ENCODE measurements at regions not wholly inside any gene's neighbourhood (a gene's known extent, or its start where the extent isn't known, plus 50 kb on each side); places are given as distances from the start of the nearest gene placed in this dataset.
"Not testable (repeated sequence)": the region's sequence is repeated elsewhere in the genome, so short reads cannot be mapped to it uniquely, and the experiment has no call there.

DNA sequence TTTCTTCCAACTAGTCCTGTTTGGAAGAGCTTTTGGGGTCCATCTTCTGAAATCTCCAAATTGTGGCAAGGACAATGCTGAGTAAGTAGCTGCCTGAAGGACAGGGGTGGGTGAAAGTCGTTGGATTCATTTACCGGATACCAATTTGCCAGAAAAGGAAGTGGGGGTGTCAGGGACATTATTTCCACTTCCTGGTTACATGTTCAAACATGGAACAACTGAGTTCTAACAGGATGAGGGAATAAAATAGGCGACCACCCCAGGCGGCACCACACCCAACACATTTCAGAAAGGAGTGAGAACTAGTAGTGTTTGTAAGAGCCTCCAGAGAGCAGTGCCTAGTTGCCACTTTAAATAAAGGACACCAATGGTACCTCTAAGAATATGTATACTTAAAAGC lies 158.6 kb upstream of the SERTAD2 start:
- H3F3A ChIP-seq (replicated peaks; ENCODE audit: insufficient read depth) = no peaks in the 10 kb centered on the region
- no peak overlapping the region for H3K9ac ChIP-seq
- no peak overlapping the region for H3K4me3 ChIP-seq (ENCODE audit: low read depth in 2 of 2, low read length in 1 of 2)
- H3K27me3 ChIP-seq (ENCODE audit: insufficient read depth) = no peaks in the 10 kb centered on the region
- ChIA-PET POLR2A (no interaction called here), CTCF (no interaction called here)
- no peaks in the 10 kb centered on the region for H4K20me1 ChIP-seq (ENCODE audit: insufficient read depth)
- peaks cover 0 to 4% of the 10 kb centered on the region in 2 experiments; a peak in 1 of 4 replicates for H3K4me1 ChIP-seq (ENCODE audit: control insufficient read depth in 1 of 2, insufficient read depth in 2 of 2, low read depth in 1 of 2, low read length in 1 of 2)
- H3K36me3 ChIP-seq (replicated peaks in 1 of 2; ENCODE audit: control insufficient read depth in 1 of 2, insufficient read depth in 2 of 2, low read length in 1 of 2) = no peaks in the 10 kb centered on the region
- 63% methylated on average over 4 of the region's 4 CpGs for WGBS (ENCODE audit: low lambda C conversion rate)
- TF ChIP-seq GATA2 (CRISPR knock-in tag; IDR thresholded peaks at IDR 0.05) (no peak), FOXJ3 (CRISPR knock-in tag; IDR thresholded peaks at IDR 0.05) (no peak), RAD21 (IDR thresholded peaks at IDR 0.05; ENCODE audit: low read length) (no peak)
- H3K9me3 ChIP-seq = no peaks in the 10 kb centered on the region
- no peaks in the 10 kb centered on the region for H3K79me2 ChIP-seq (ENCODE audit: insufficient read depth)
- peak overlapping the region; percentile 56; the same call in 1 of the 2 replicates for H2AFZ ChIP-seq (ENCODE audit: low read depth)
- no peak overlapping the region for H3K27ac ChIP-seq (ENCODE audit: low read depth in 2 of 2, low read length in 1 of 2)
- no peaks in the 10 kb centered on the region for H3K9me2 ChIP-seq
- no peak overlapping the region for H3K4me2 ChIP-seq
- DNase-seq = no peak

DNA sequence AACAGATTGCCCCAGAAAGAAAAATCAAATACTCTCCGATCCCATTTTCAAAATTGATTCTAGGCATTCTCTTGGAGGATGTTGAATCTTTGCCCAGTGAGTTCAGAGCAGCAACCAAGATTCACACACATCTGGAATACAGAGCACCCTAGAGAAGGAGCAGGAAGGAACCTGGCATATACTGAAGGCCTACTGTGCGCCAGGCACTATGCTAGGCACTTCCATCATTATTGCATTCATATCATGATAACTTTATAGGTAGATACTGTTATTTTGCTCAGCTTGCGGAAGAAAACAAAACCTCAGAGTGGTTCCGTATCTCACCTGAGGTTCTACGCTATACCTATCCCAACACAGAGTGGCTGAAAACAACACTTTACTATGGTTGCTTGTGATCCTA lies 160.3 kb upstream of the SERTAD2 start:
- Histone ChIP-seq H3K36me3 (replicated peaks in 1 of 2; ENCODE audit: control insufficient read depth in 1 of 2, insufficient read depth in 2 of 2, low read length in 1 of 2) (no peaks in the 10 kb centered on the region), H3K9me3 (no peaks in the 10 kb centered on the region), H3K9ac (no peak overlapping the region), H2AFZ (ENCODE audit: low read depth) (no peak overlapping the region), H3K9me2 (no peaks in the 10 kb centered on the region), H4K20me1 (ENCODE audit: insufficient read depth) (no peaks in the 10 kb centered on the region), H3K27me3 (ENCODE audit: insufficient read depth) (no peaks in the 10 kb centered on the region), H3K4me1 (ENCODE audit: control insufficient read depth in 1 of 2, insufficient read depth in 2 of 2, low read depth in 1 of 2, low read length in 1 of 2) (no peaks in the 10 kb centered on the region), H3K27ac (ENCODE audit: low read depth in 2 of 2, low read length in 1 of 2) (no peak overlapping the region), H3K4me2 (no peak overlapping the region), H3K4me3 (ENCODE audit: low read depth in 2 of 2, low read length in 1 of 2) (no peak overlapping the region), H3F3A (replicated peaks; ENCODE audit: insufficient read depth) (no peaks in the 10 kb centered on the region), H3K79me2 (ENCODE audit: insufficient read depth) (no peaks in the 10 kb centered on the region)
- TF ChIP-seq MXI1 (IDR thresholded peaks at IDR 0.05; ENCODE audit: low read depth, low read length) = no peak
- TF ChIP-seq TAF1 (IDR thresholded peaks at IDR 0.05; ENCODE audit: borderline replicate concordance, low read depth, low read length) = no peak
- TF ChIP-seq ELF1 (IDR thresholded peaks at IDR 0.05) = no peak
- no peak for TF ChIP-seq GATA2 (CRISPR knock-in tag; IDR thresholded peaks at IDR 0.05)
- no peak for TF ChIP-seq REST (IDR thresholded peaks at IDR 0.05; ENCODE audit: low read depth, low read length)
- no peak for TF ChIP-seq GABPA (IDR thresholded peaks at IDR 0.05; ENCODE audit: low read depth)
- no peak for TF ChIP-seq MEF2A (IDR thresholded peaks at IDR 0.05; ENCODE audit: borderline replicate concordance, low read depth)
- TF ChIP-seq, protein P1, sequence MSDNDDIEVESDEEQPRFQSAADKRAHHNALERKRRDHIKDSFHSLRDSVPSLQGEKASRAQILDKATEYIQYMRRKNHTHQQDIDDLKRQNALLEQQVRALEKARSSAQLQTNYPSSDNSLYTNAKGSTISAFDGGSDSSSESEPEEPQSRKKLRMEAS (IDR thresholded peaks at IDR 0.05; ENCODE audit: low read depth) = no peak
- ChIA-PET POLR2A (no interaction called here), CTCF (no interaction called here)
- 88% methylated on average over 5 of the region's 5 CpGs for WGBS (ENCODE audit: low lambda C conversion rate)
- DNase-seq = no peak

- 93% methylated on average over 8 of the region's 8 CpGs for WGBS (ENCODE audit: low lambda C conversion rate)
Measured at GRCh38 chr2:64816526-64816925, 162.8 kb upstream of the SERTAD2 start.

More at GRCh38 chr2:64816526-64816925, 162.8 kb upstream of the SERTAD2 start:
- H3K36me3 ChIP-seq (replicated peaks in 1 of 2; ENCODE audit: control insufficient read depth in 1 of 2, insufficient read depth in 2 of 2, low read length in 1 of 2); H3K4me1 ChIP-seq (ENCODE audit: control insufficient read depth in 1 of 2, insufficient read depth in 2 of 2, low read depth in 1 of 2, low read length in 1 of 2); H3K4me3 ChIP-seq (ENCODE audit: low read depth in 2 of 2, low read length in 1 of 2); CTCF ChIA-PET; H3K27ac ChIP-seq (ENCODE audit: low read depth in 2 of 2, low read length in 1 of 2); H4K20me1 ChIP-seq (ENCODE audit: insufficient read depth); H3K4me2 ChIP-seq; H3K9me2 ChIP-seq; H3F3A ChIP-seq (replicated peaks; ENCODE audit: insufficient read depth); POLR2A ChIA-PET; H3K9me3 ChIP-seq; H3K9ac ChIP-seq; H2AFZ ChIP-seq (ENCODE audit: low read depth); DNase-seq; H3K79me2 ChIP-seq (ENCODE audit: insufficient read depth); H3K27me3 ChIP-seq (ENCODE audit: insufficient read depth): not testable (repeated sequence)
